Suprapubic skin (tissue), 4 donors: ENCODE measurements at regions not wholly inside any gene's neighbourhood (a gene's known extent, or its start where the extent isn't known, plus 50 kb on each side); places are given as distances from the start of the nearest gene placed in this dataset.

Experiments
- DNase-seq, 2 donors: peaks; one replicate each; pipeline ENCODE4 v3.0.0-alpha.2; 2019; ENCODE audit warnings: low spot score in 2 of 2
- H3K27ac ChIP-seq: fragments of 200-600 bp; sonication (generic); one replicate; pipeline ENCODE4 v1.5.1; 2019
- H3K27me3 ChIP-seq: fragments of 200-600 bp; sonication (generic); one replicate; pipeline ENCODE4 v1.5.1; 2019
- H3K36me3 ChIP-seq: fragments of 200-600 bp; sonication (generic); one replicate; pipeline ENCODE4 v1.5.1; 2019
- H3K4me1 ChIP-seq: fragments of 200-600 bp; sonication (generic); one replicate; pipeline ENCODE4 v1.5.1; 2019
- H3K4me3 ChIP-seq: fragments of 200-600 bp; sonication (generic); one replicate; pipeline ENCODE4 v1.5.1; 2019; ENCODE audit warnings: mild to moderate bottlenecking
- H3K9me3 ChIP-seq: fragments of 200-600 bp; sonication (generic); one replicate; pipeline ENCODE4 v1.5.1; 2019
- CTCF ChIP-seq, 2 donors: fragments of 200-600 bp in 1 of 2; fragments of 450-650 bp in 1 of 2; sonication (generic) in 1 of 2; IDR thresholded peaks; one replicate each; pipeline ENCODE4 v1.5.1; 2016 to 2019; ENCODE audit warnings: antibody characterized with exemption in 2 of 2, mild to moderate bottlenecking in 1 of 2, moderate library complexity in 1 of 2
- EP300 ChIP-seq: sonication (generic); formaldehyde crosslinking; IDR thresholded peaks from one replicate; pipeline ENCODE4 v1.6.1; 2017; ENCODE audit warnings: antibody characterized with exemption
- POLR2A ChIP-seq, 2 donors: fragments of 450-650 bp; IDR thresholded peaks; one replicate each; pipeline ENCODE4 v1.6.1; 2017; ENCODE audit warnings: antibody characterized with exemption in 2 of 2, mild to moderate bottlenecking in 2 of 2, moderate library complexity in 2 of 2
- POLR2AphosphoS5 ChIP-seq, 3 donors: sonication (generic); formaldehyde crosslinking; IDR thresholded peaks; one replicate each; pipeline ENCODE4 v1.6.1; 2017; ENCODE audit warnings: antibody characterized with exemption in 3 of 3
- WGBS: methylation state at CpG from one replicate; pipeline ENCODE4 v1.1.5; 2018; 5-methylcytosine and 5-hydroxymethylcytosine counted together

DNA sequence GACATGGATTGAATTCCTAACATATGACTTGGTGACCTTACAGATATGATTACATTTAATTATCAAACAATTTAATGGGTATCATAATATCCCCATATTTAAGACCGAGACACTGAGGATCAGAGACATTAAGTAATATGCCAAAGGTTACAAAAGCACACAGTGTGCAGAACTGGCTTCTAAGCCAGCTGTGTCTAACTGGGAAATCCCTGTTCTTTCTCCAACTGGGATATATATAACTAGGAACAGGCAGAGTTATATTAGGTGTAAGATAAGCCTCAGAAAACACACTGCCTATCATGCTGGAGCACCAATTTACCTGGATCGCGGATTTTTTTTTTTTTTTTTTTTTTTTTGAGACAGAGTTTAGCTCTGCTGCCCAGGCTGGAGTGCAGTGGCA, 88.3 kb upstream of the ADGRL2 start:
- TF ChIP-seq POLR2A (IDR thresholded peaks at IDR 0.05), result no peak
- no peak for TF ChIP-seq CTCF (IDR thresholded peaks at IDR 0.05)
- H3K4me1 ChIP-seq, result no peaks in the 10 kb centered on the region
- no peaks in the 10 kb centered on the region for H3K27me3 ChIP-seq
- H3K4me3 ChIP-seq, result no peak overlapping the region
- no peak overlapping the region for H3K27ac ChIP-seq
- H3K9me3 ChIP-seq, result no peaks in the 10 kb centered on the region
- no peak for DNase-seq
- H3K36me3 ChIP-seq, result no peaks in the 10 kb centered on the region
- WGBS, result 88% methylated on average over 3 of the region's 3 CpGs

DNA sequence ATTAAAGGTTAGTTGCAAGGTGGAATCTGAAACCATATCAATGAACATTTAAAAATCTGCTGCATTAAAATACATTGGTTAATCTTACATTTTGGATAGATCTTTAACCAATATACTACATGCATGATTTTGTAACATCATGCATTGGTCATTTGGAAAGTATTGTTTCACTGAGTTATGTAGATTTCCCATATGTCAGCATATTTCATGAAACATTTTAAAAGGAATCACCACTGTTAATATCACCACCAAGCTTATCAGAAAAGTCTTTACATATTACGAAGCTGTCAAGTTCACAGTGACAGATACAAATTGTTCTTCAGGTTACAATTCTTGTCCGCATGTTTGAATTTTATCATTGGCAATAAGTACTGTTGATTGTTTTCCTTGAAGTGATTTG, 89.9 kb upstream of the ADGRL2 start:
- no peaks in the 10 kb centered on the region for H3K9me3 ChIP-seq
- H3K27ac ChIP-seq, result no peak overlapping the region
- no peaks in the 10 kb centered on the region for H3K4me1 ChIP-seq
- DNase-seq, result no peak
- no peaks in the 10 kb centered on the region for H3K27me3 ChIP-seq
- no peaks in the 10 kb centered on the region for H3K36me3 ChIP-seq
- WGBS, result 91% methylated on average over 2 of the region's 2 CpGs
- H3K4me3 ChIP-seq, result no peak overlapping the region
- TF ChIP-seq POLR2AphosphoS5 (IDR thresholded peaks at IDR 0.05) (no peak), CTCF (IDR thresholded peaks at IDR 0.05) (no peak), EP300 (no peak), POLR2A (IDR thresholded peaks at IDR 0.05) (no peak)

- no peaks in the 10 kb centered on the region for H3K9me3 ChIP-seq
- no peak overlapping the region for H3K27ac ChIP-seq
- H3K4me1 ChIP-seq, result no peaks in the 10 kb centered on the region
- no peak overlapping the region for H3K4me3 ChIP-seq
- no peak for DNase-seq
- 48% methylated on average over 1 of the region's 1 CpG for WGBS
- no peaks in the 10 kb centered on the region for H3K27me3 ChIP-seq
- H3K36me3 ChIP-seq, result no peaks in the 10 kb centered on the region
- TF ChIP-seq POLR2AphosphoS5 (IDR thresholded peaks at IDR 0.05), result no peak
- no peak for TF ChIP-seq EP300
- no peak for TF ChIP-seq CTCF (IDR thresholded peaks at IDR 0.05)
- TF ChIP-seq POLR2A (IDR thresholded peaks at IDR 0.05), result no peak
These were observed 92.5 kb upstream of the ADGRL2 start for GRCh38 chr1:81708250-81708649.

- Histone ChIP-seq H3K27ac (no peak overlapping the region), H3K27me3 (no peaks in the 10 kb centered on the region), H3K4me3 (no peak overlapping the region), H3K9me3 (no peaks in the 10 kb centered on the region), H3K36me3 (no peaks in the 10 kb centered on the region), H3K4me1 (no peaks in the 10 kb centered on the region)
- no peak for TF ChIP-seq CTCF (IDR thresholded peaks at IDR 0.05)
- no peak for TF ChIP-seq EP300
- no peak for TF ChIP-seq POLR2AphosphoS5 (IDR thresholded peaks at IDR 0.05)
- TF ChIP-seq POLR2A (IDR thresholded peaks at IDR 0.05), result no peak
- 68% methylated on average over 3 of the region's 3 CpGs for WGBS
- no peak for DNase-seq
These were observed 93.9 kb upstream of the ADGRL2 start for GRCh38 chr1:81706650-81707435.

DNA sequence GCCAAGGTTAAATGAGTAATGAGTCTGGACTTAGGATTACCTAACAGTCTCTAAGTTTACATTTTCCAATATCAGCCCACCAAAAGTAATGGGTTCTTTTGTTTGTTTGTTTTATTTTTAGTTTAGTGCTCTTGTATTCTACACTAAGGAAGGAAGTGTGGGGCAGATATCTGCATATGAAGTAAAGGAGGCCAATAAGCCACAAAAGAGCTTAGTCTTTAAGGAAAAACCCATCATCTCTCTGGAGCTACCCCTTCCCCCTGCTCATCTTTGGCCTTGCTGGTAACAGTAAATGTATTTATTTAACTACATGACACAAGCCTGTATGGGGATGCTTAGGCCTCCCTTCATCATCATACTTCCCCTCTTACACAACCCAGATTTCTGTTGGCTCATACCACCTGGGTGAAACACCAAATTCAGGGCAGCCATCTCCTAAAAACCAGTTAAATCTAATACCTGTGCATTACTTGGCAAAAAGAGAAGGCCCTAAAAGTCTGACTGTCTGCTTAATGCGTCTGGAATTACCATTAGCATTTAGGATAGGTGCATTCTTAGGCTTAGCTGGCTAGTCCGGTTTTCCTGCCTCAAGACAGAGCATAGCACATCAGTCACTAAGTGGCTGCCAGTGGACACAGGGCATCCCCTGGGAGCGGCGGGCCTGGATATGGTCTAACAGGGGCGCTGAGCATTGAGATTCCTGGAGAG, 96.8 kb upstream of the ADGRL2 start:
- Histone ChIP-seq H3K27me3 (no peaks in the 10 kb centered on the region), H3K27ac (no peak overlapping the region), H3K4me3 (no peak overlapping the region), H3K36me3 (no peaks in the 10 kb centered on the region), H3K9me3 (no peaks in the 10 kb centered on the region), H3K4me1 (peaks cover 3% of the 10 kb centered on the region)
- 94% methylated on average over 5 of the region's 5 CpGs for WGBS
- TF ChIP-seq POLR2A (IDR thresholded peaks at IDR 0.05), result no peak
- TF ChIP-seq EP300, result no peak
- TF ChIP-seq CTCF (IDR thresholded peaks at IDR 0.05), result no peak
- TF ChIP-seq POLR2AphosphoS5 (IDR thresholded peaks at IDR 0.05), result no peak
- DNase-seq, result no peak
